GM12878 (cell line): ENCODE measurements at regions not wholly inside any gene's neighbourhood (a gene's known extent, or its start where the extent isn't known, plus 50 kb on each side); places are given as distances from the start of the nearest gene placed in this dataset.

Experiments
- ATAC-seq: fragments of 200-7000 bp; cut with Tn5 transposase; 3 replicates; pipeline ENCODE4 v1.9.1; 2020; ENCODE audit warnings: mild to moderate bottlenecking, moderate library complexity
- BruUV-seq: library from RNA; stranded (reverse); fragments of 400-500 nt; replicated peaks from 2 replicates; lab custom pipeline; 2021; lab: Mats Ljungman, UMichigan
- CTCF ChIA-PET: fragments of 300-600 bp; sonication (Branson Sonifier 250); formaldehyde crosslinking; extraction: SDS; loops from one replicate; lab custom pipeline; 2021; ENCODE audit warnings: inconsistent platforms; lab: Yijun Ruan, JAX
- POLR2A ChIA-PET: fragments of 350-600 bp; formaldehyde crosslinking; extraction: SDS; loops from one replicate; lab custom pipeline; 2021; ENCODE audit warnings: inconsistent platforms; lab: Charles Lee
- RAD21 ChIA-PET: fragments of 300-600 bp; sonication (Branson Sonifier 250); formaldehyde crosslinking; loops from one replicate; lab custom pipeline; 2023; ENCODE audit warnings: antibody characterized with exemption; ENCODE audit not compliant: unreplicated experiment; lab: Charles Lee
- SMC1A ChIA-PET: fragments of 300-600 bp; sonication (Branson Sonifier 250); formaldehyde crosslinking; loops from one replicate; lab custom pipeline; 2023; ENCODE audit not compliant: unreplicated experiment, uncharacterized antibody; lab: Charles Lee
- DNase-seq: peaks from one replicate; pipeline ENCODE4 v3.0.0-alpha.2; 2011; ENCODE audit warnings: low read depth, low spot score
- FAIRE-seq: peaks from 3 replicates; lab custom pipeline; 2011; peaks lifted over from hg19 to GRCh38; lab: Jason Lieb, UNC
- H2AFZ ChIP-seq: 2 replicates; pipeline ENCODE4 v1.6.0; 2011; ENCODE audit warnings: low read depth, low read length, control low read depth; ENCODE audit not compliant: control insufficient read depth
- H3K27ac ChIP-seq: 2 replicates; pipeline ENCODE4 v1.5.1; 2011; ENCODE audit warnings: control low read depth; ENCODE audit not compliant: control insufficient read depth, insufficient read depth
- H3K27me3 ChIP-seq, 2 experiments: replicated peaks in 1 of 2; 2 replicates each; pipeline versions ENCODE4 v1.6.0 to v1.6.1; 2011; ENCODE audit warnings: low read length in 1 of 2; ENCODE audit not compliant: control insufficient read depth in 2 of 2, insufficient read depth in 2 of 2
- H3K36me3 ChIP-seq, 2 experiments: 2 replicates each; pipeline ENCODE4 v1.5.1; 2011; ENCODE audit warnings: low read length in 1 of 2; ENCODE audit not compliant: control insufficient read depth in 2 of 2, insufficient read depth in 2 of 2
- H3K4me1 ChIP-seq: 2 replicates; pipeline ENCODE4 v1.6.1; 2011; ENCODE audit warnings: mild to moderate bottlenecking, low read length, moderate library complexity, mixed read lengths; ENCODE audit not compliant: control insufficient read depth, insufficient read depth
- H3K4me2 ChIP-seq: 2 replicates; pipeline ENCODE4 v1.6.0; 2011; ENCODE audit warnings: control low read depth; ENCODE audit not compliant: control insufficient read depth, insufficient read depth
- H3K4me3 ChIP-seq: fragments of 200-600 bp; sonication (generic); 2 replicates; pipeline ENCODE4 v1.5.1; 2016
- H3K79me2 ChIP-seq: 2 replicates; pipeline ENCODE4 v1.6.0; 2011; ENCODE audit warnings: low read length; ENCODE audit not compliant: control insufficient read depth, insufficient read depth
- H3K9ac ChIP-seq: 2 replicates; pipeline ENCODE4 v1.8.0; 2011; ENCODE audit warnings: low read length, control low read depth, mixed read lengths; ENCODE audit not compliant: control insufficient read depth, insufficient read depth
- H3K9me3 ChIP-seq: replicated peaks from 3 replicates; pipeline ENCODE4 v1.5.1; 2011; ENCODE audit warnings: mild to moderate bottlenecking, low read length; ENCODE audit not compliant: control insufficient read depth, insufficient read depth
- H4K20me1 ChIP-seq: 2 replicates; pipeline ENCODE4 v1.6.0; 2011; ENCODE audit not compliant: control insufficient read depth, insufficient read depth
- ATF7 ChIP-seq: fragments of 450-650 bp; IDR thresholded peaks from 2 replicates; pipeline ENCODE4 v1.6.1; 2016; ENCODE audit warnings: low read depth, mild to moderate bottlenecking
- BCL11A ChIP-seq: IDR thresholded peaks from 2 replicates; pipeline ENCODE4 v1.6.1; 2011; ENCODE audit warnings: low read depth, low read length
- BRCA1 ChIP-seq: IDR thresholded peaks from 2 replicates; pipeline ENCODE4 v1.6.1; 2011; ENCODE audit warnings: low read depth, low read length, improper control_type of control experiment
- IRF5 ChIP-seq: fragments of 450-650 bp; IDR thresholded peaks from 2 replicates; pipeline ENCODE4 v1.6.1; 2017; ENCODE audit warnings: borderline replicate concordance
- KAT2A ChIP-seq: conservative IDR thresholded peaks from 2 replicates; pipeline ENCODE4 v1.6.1; 2011; ENCODE audit warnings: low read depth, low read length; ENCODE audit not compliant: control insufficient read depth
- NFYA ChIP-seq: IDR thresholded peaks from 2 replicates; pipeline ENCODE4 v1.6.1; 2011; ENCODE audit warnings: low read depth, mild to moderate bottlenecking, low read length, improper control_type of control experiment, borderline replicate concordance
- SIX5 ChIP-seq: IDR thresholded peaks from 2 replicates; pipeline ENCODE4 v1.6.1; 2011; ENCODE audit warnings: mild to moderate bottlenecking, low read depth, low read length, moderate library complexity; ENCODE audit not compliant: severe bottlenecking
- SKIL ChIP-seq: fragments of 450-650 bp; IDR thresholded peaks from 2 replicates; pipeline ENCODE4 v1.6.1; 2017; ENCODE audit warnings: mild to moderate bottlenecking, low read depth, inconsistent platforms; ENCODE audit not compliant: poor library complexity, severe bottlenecking
- STAT3 ChIP-seq: IDR thresholded peaks from 2 replicates; pipeline ENCODE4 v1.6.1; 2011; ENCODE audit warnings: low read depth, low read length, improper control_type of control experiment
- TAF1 ChIP-seq: IDR thresholded peaks from 2 replicates; pipeline ENCODE4 v1.6.1; 2011; ENCODE audit warnings: mild to moderate bottlenecking, low read depth, low read length, borderline replicate concordance
- ZBTB4 ChIP-seq: fragments of 450-650 bp; formaldehyde crosslinking; IDR thresholded peaks from 2 replicates; pipeline ENCODE4 v1.4.0; 2022; ENCODE audit warnings: mild to moderate bottlenecking, moderate library complexity
- WGBS: methylation state at CpG from one replicate; pipeline ENCODE4 v1.1.6; 2016; ENCODE audit warnings: low lambda C conversion rate; ENCODE audit not compliant: insufficient replicate concordance, insufficient coverage; ENCODE audit errors: missing lambda C conversion rate; 5-methylcytosine and 5-hydroxymethylcytosine counted together
- in situ Hi-C: fragments of 300-500 bp; cut with MboI; formaldehyde crosslinking; loops from 9 replicates; pipeline ENCODE4 v1.14.3; 2018; ENCODE audit warnings: mixed read lengths
- intact Hi-C: fragments of 100-400 bp; cut with micrococcal nuclease; formaldehyde crosslinking; loops from one replicate; pipeline ENCODE4 v1.14.2; 2022; ENCODE audit not compliant: unreplicated experiment

DNA sequence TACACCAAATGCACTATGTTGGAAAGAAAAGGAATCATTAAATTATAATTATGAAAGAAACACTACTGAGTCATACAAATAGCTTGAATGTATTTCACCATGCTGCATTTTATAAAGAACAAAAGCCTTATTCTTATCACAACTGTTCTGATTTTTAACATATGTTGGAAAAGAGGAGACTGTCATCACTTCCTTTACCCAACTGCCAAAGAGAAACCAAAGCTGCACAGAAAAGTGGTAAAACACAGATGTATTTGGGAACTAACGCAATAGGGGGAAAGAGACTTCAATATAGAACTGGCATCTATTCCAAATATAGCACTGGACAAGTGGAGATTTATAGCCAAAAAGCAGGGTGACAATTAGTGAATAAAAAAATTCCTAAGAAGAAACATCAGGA is 181.0 kb downstream of the SPANXN3 start:
- no peak for FAIRE-seq
- no peak for ATAC-seq
- intact Hi-C loops: no loop called here
- SMC1A ChIA-PET: no interaction called here
- Histone ChIP-seq H3K4me3 (no peak overlapping the region), H4K20me1 (no peaks in the 10 kb centered on the region), H3K4me2 (no peak overlapping the region), H3K4me1 (no peaks in the 10 kb centered on the region), H2AFZ (no peak overlapping the region), H3K27ac (no peak overlapping the region), H3K9me3 (no peaks in the 10 kb centered on the region), H3K9ac (no peak overlapping the region), H3K79me2 (no peaks in the 10 kb centered on the region), H3K36me3 (no peaks in the 10 kb centered on the region), H3K27me3 (no peaks in the 10 kb centered on the region)
- no peak for DNase-seq
- in situ Hi-C loops: no loop called here
- CTCF ChIA-PET: no interaction called here
- POLR2A ChIA-PET: no interaction called here
- RAD21 ChIA-PET: no interaction called here
- BruUV-seq: no TSS peak
- 7% methylated on average over 1 of the region's 1 CpG for WGBS
- no peak for TF ChIP-seq ZBTB4 (CRISPR knock-in tag)
- no peak for TF ChIP-seq TAF1
- no peak for TF ChIP-seq IRF5
- no peak for TF ChIP-seq SIX5
- no peak for TF ChIP-seq NFYA
- no peak for TF ChIP-seq ATF7
- TF ChIP-seq SKIL: no peak
- no peak for TF ChIP-seq BCL11A
- no peak for TF ChIP-seq KAT2A
- no peak for TF ChIP-seq STAT3
- TF ChIP-seq BRCA1: no peak
